ENCODE measurements at regions not wholly inside any gene's neighbourhood (a gene's known extent, or its start where the extent isn't known, plus 50 kb on each side); places are given as distances from the start of the nearest gene placed in this dataset.

DNA sequence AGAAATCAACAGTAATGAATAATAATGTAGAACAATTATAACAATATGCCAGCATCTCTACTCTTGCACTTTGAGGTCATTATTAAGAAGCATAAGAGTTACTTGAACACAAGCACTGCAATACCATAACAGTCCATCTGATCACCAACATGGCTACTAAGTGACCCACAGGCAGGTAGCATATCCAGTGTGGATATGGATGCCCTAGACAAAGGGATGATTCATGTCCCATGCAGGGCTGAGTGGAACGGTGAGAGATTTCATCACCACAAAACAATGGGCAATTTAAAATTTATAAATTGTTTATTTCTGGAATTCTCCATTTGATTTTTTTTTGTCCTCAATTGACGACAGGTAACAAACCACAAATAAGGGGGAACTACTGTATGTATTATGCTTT lies 107.7 kb upstream of the TSC22D2 start:
- no peak for TF ChIP-seq MAZ (CRISPR knock-in tag; conservative IDR thresholded peaks at IDR 0.05 in 1 of 2, IDR thresholded peaks at IDR 0.05 in 1 of 2)
- TF ChIP-seq C11orf30 (IDR thresholded peaks at IDR 0.05; ENCODE audit: low read depth) = no peak
- no peak for TF ChIP-seq ZNF232 (CRISPR knock-in tag; IDR thresholded peaks at IDR 0.05)
- no peak for TF ChIP-seq ZBTB1 (CRISPR knock-in tag; IDR thresholded peaks at IDR 0.05; ENCODE audit: borderline replicate concordance, low read depth)
- TF ChIP-seq, protein P1, sequence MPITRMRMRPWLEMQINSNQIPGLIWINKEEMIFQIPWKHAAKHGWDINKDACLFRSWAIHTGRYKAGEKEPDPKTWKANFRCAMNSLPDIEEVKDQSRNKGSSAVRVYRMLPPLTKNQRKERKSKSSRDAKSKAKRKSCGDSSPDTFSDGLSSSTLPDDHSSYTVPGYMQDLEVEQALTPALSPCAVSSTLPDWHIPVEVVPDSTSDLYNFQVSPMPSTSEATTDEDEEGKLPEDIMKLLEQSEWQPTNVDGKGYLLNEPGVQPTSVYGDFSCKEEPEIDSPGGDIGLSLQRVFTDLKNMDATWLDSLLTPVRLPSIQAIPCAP (CRISPR knock-in tag; IDR thresholded peaks at IDR 0.05; ENCODE audit: borderline replicate concordance) = no peak
- no peak for TF ChIP-seq NFATC3 (IDR thresholded peaks at IDR 0.05)
- no peak for TF ChIP-seq SMARCA5 (IDR thresholded peaks at IDR 0.05)
- TF ChIP-seq EHMT2 (IDR thresholded peaks at IDR 0.05) = no peak
- TF ChIP-seq U2AF2 (optimal IDR thresholded peaks at IDR 0.05; ENCODE audit: low read depth, low read length) = no peak
- TF ChIP-seq JUN (IDR thresholded peaks at IDR 0.05; ENCODE audit: borderline replicate concordance, low read depth, low read length) = no peak
- no peak for TF ChIP-seq JUN (CRISPR knock-in tag; IDR thresholded peaks at IDR 0.05; ENCODE audit: borderline replicate concordance)
- no peak for TF ChIP-seq KDM1A (IDR thresholded peaks at IDR 0.05)
- TF ChIP-seq, protein P2, sequence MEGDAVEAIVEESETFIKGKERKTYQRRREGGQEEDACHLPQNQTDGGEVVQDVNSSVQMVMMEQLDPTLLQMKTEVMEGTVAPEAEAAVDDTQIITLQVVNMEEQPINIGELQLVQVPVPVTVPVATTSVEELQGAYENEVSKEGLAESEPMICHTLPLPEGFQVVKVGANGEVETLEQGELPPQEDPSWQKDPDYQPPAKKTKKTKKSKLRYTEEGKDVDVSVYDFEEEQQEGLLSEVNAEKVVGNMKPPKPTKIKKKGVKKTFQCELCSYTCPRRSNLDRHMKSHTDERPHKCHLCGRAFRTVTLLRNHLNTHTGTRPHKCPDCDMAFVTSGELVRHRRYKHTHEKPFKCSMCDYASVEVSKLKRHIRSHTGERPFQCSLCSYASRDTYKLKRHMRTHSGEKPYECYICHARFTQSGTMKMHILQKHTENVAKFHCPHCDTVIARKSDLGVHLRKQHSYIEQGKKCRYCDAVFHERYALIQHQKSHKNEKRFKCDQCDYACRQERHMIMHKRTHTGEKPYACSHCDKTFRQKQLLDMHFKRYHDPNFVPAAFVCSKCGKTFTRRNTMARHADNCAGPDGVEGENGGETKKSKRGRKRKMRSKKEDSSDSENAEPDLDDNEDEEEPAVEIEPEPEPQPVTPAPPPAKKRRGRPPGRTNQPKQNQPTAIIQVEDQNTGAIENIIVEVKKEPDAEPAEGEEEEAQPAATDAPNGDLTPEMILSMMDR (IDR thresholded peaks at IDR 0.05 in 2 of 3, conservative IDR thresholded peaks at IDR 0.05 in 1 of 3; ENCODE audit: insufficient read depth in 2 of 3, low read depth in 1 of 3, low read length in 3 of 3) = no peak
- TF ChIP-seq HNRNPUL1 (IDR thresholded peaks at IDR 0.05; ENCODE audit: low read length) = no peak
- no peak for TF ChIP-seq GTF2E2 (tag; IDR thresholded peaks at IDR 0.05)
